HepG2 (cell line): ENCODE measurements at regions not wholly inside any gene's neighbourhood (a gene's known extent, or its start where the extent isn't known, plus 50 kb on each side); places are given as distances from the start of the nearest gene placed in this dataset.

Source experiments
- ATF1 ChIP-seq: IDR thresholded peaks from 2 replicates; pipeline ENCODE4 v1.6.1; 2016; ENCODE audit warnings: mild to moderate bottlenecking, control low read depth
- ATF3 ChIP-seq: sonication (generic); formaldehyde crosslinking; IDR thresholded peaks from 2 replicates; pipeline ENCODE4 v1.4.0; 2020; ENCODE audit warnings: missing genetic modification reagents
- CTCF ChIP-seq: sonication (generic); formaldehyde crosslinking; IDR thresholded peaks from 2 replicates; pipeline ENCODE4 v1.5.0; 2020; ENCODE audit warnings: mild to moderate bottlenecking, missing genetic modification reagents, moderate library complexity
- E2F1 ChIP-seq: sonication (generic); formaldehyde crosslinking; IDR thresholded peaks from 2 replicates; pipeline ENCODE4 v1.5.0; 2020; ENCODE audit warnings: missing genetic modification reagents
- JUND ChIP-seq: sonication (generic); formaldehyde crosslinking; IDR thresholded peaks from 2 replicates; pipeline ENCODE4 v1.8.0; 2022; ENCODE audit warnings: mild to moderate bottlenecking, missing genetic modification reagents
- MEF2D ChIP-seq: sonication (generic); formaldehyde crosslinking; IDR thresholded peaks from 2 replicates; pipeline ENCODE4 v1.5.1; 2020; ENCODE audit warnings: mild to moderate bottlenecking, missing genetic modification reagents
- MTERF4 ChIP-seq: sonication (generic); formaldehyde crosslinking; IDR thresholded peaks from 2 replicates; pipeline ENCODE4 v1.8.0; 2023; ENCODE audit warnings: mild to moderate bottlenecking, missing genetic modification reagents
- POLR2A ChIP-seq, 2 experiments: IDR thresholded peaks; 2 replicates each; pipeline ENCODE4 v1.6.1; 2011; ENCODE audit warnings: low read depth in 2 of 2, low read length in 2 of 2, mild to moderate bottlenecking in 1 of 2, moderate library complexity in 1 of 2; ENCODE audit not compliant: insufficient read depth in 1 of 2
- SIN3A ChIP-seq: IDR thresholded peaks from 2 replicates; pipeline ENCODE4 v1.6.1; 2011; ENCODE audit warnings: low read depth, mild to moderate bottlenecking, control low read depth, low read length, borderline replicate concordance
- TBP ChIP-seq: sonication (generic); formaldehyde crosslinking; IDR thresholded peaks from 2 replicates; pipeline ENCODE4 v1.5.0; 2020; ENCODE audit warnings: missing genetic modification reagents
- ZBTB14 ChIP-seq: sonication (generic); formaldehyde crosslinking; IDR thresholded peaks from 2 replicates; pipeline ENCODE4 v1.4.0; 2020; ENCODE audit warnings: missing genetic modification reagents
- ZFP91 ChIP-seq: sonication (generic); formaldehyde crosslinking; IDR thresholded peaks from 2 replicates; pipeline ENCODE4 v1.9.0; 2022; ENCODE audit warnings: missing genetic modification reagents, mild to moderate bottlenecking, borderline replicate concordance
- ZNF770 ChIP-seq: sonication (generic); formaldehyde crosslinking; IDR thresholded peaks from 2 replicates; pipeline ENCODE4 v1.5.0; 2020; ENCODE audit warnings: mild to moderate bottlenecking, missing genetic modification reagents

GRCh38 chr1:73899311-73899710 is 298.7 kb downstream of the LRRIQ3 start:
- TF ChIP-seq TBP (CRISPR knock-in tag) (no peak), E2F1 (CRISPR knock-in tag) (no peak), ATF1 (no peak), SIN3A (no peak), ZBTB14 (CRISPR knock-in tag) (no peak), CTCF (CRISPR knock-in tag) (no peak), MEF2D (CRISPR knock-in tag) (no peak), ZNF770 (CRISPR knock-in tag) (no peak), MTERF4 (CRISPR knock-in tag) (no peak), ZFP91 (CRISPR knock-in tag) (no peak), JUND (CRISPR knock-in tag) (no peak), POLR2A (IDR thresholded peaks at IDR 0.05; ENCODE audit: insufficient read depth in 1 of 2, low read depth in 2 of 2, low read length in 2 of 2) (no peak), ATF3 (no peak)
